SKM-1 (cell line): ENCODE measurements at regions not wholly inside any gene's neighbourhood (a gene's known extent, or its start where the extent isn't known, plus 50 kb on each side); places are given as distances from the start of the nearest gene placed in this dataset.

Experiments used
- DNase-seq: peaks from one replicate; lab custom pipeline; 2025; ENCODE audit not compliant: unreplicated experiment; lab: John Stamatoyannopoulos, UW

DNA sequence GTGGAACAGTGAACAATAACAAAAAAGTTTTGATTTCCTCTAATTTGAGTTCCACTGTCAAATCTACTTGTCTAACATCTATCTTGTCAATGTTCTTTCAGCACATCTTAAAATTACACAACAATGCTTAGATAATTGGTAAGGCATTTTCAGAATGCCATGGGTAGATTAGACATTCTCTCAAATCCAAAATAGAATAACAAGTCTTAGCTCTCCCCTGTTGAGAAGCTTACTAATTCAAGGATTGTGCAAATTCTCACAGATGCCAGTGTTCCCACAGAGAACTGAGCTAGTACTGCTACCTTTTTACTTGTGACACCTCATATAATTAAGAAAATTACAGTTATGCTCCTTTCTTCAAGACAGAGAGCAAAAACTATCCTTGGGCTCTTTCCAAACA lies 2442.0 kb downstream of the PCDH7 start:
- DNase-seq: no peak

GRCh38 chr4:33171873-33172525 lies 2451.8 kb downstream of the PCDH7 start:
- no peak for DNase-seq

DNA sequence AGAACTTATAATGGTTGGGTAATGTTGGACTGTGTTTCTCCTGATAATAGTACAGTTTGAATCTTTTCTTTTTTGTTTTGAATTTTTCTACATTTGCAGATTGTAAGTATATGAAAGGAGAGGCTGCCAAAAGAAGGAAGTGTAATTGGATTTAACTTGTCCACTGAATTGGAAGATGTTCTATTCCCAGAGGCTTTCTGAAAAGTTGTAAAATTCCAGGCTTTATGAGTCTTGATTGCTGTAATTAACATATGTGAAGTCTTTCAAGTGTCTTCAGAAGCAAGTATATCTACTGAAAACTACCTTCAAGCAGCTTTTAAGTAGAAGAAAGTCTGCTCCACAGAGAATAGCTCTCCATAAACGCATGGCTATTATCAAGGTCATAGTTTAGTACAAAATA lies 2456.4 kb downstream of the PCDH7 start:
- no peak for DNase-seq

DNA sequence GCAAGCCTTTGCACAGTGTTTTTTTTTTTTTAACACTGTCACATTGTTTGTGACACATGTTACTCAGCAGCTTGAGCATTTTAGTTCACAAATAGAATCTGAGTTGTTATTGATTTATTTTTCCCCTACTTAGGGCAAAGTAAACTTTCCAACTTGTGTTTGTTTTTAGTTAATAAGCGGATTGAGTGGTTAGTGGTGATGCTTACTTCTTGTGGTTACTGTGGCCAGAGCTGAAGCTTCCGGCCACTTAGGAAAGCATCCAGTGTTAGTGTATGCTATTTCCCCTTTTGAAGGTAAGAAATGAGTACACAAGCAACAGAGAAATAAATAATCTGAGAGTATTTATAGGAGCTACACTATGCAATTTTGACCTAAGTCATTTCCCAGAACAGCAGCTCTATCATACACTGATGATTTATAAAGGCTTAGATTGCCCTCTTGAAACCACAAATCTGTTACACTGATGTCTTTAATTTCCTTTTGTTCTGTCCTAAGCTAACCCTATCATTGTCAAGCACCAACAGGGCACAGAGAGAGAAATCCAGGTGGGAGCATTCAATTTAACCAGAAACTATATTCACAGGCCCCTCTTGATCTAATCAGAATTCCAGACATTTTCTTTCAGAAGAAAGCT lies 2464.6 kb downstream of the PCDH7 start:
- DNase-seq: peak; percentile 30

- DNase-seq: no peak
Observed at GRCh38 chr4:33187035-33187434, 2466.9 kb downstream of the PCDH7 start.

GRCh38 chr4:33188733-33189132 lies 2468.6 kb downstream of the PCDH7 start:
- no peak for DNase-seq

- no peak for DNase-seq
Observed at GRCh38 chr4:33189169-33189568, 2469.0 kb downstream of the PCDH7 start.

- no peak for DNase-seq
Observed at GRCh38 chr4:33193109-33193508, 2472.9 kb downstream of the PCDH7 start.

DNA sequence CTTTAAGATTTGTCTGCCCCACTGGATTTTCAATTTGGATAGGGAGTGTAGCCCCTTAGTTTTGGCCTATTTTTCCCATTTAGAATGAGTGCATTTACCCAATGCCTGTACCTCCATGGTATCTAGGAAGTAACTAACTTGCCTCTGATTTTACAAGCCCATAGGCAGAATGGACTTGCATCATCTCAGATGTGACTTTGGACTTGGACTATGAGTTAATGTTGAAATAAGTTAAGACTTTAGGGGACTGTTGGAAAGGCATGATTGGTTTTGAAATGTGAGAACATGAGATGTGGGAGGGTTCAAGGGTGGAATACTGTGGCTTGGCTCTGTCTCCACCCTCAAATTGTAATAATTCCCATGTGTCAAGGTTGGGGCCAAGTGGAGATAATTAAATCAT lies 2480.2 kb downstream of the PCDH7 start:
- no peak for DNase-seq

GRCh38 chr4:33218238-33218637 lies 2498.1 kb downstream of the PCDH7 start:
- no peak for DNase-seq

DNA sequence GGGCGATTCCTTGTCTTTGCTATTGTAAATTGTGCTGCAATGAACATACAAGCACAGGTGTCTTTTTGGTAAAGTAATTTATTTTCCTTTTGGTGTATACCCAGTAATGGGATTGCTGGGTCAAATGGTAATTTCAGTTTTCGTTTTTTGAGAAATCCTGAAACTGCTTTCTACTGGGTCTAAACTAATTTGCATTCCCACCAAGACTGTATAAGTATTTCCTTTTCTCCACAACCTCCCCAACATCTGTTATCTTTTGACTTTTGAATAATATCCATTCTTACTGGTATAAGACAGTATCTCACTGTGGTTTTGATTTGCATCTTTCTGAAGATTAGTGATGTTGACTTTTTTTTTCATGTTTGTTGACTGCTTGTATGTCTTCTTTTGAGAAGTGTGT lies 2506.0 kb downstream of the PCDH7 start:
- DNase-seq: no peak

DNA sequence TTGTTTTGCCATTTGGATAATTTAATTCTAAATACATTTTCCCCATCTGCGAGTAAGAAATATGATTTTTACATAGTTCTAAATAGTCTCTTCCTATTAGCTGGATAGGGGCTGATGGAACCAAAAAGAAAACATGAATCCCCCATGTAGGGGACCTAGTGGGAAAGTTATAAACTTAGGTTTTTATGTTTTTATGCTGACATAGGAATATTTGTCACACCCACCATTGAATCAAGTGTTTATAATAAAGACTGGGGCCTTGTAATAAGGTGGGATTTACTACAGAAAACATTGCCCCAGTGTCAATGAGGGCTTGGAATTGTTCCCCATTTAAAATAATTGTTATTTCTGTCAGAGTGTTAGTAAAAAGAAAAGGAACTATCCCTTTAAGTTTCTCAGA lies 2506.6 kb downstream of the PCDH7 start:
- DNase-seq: no peak

DNA sequence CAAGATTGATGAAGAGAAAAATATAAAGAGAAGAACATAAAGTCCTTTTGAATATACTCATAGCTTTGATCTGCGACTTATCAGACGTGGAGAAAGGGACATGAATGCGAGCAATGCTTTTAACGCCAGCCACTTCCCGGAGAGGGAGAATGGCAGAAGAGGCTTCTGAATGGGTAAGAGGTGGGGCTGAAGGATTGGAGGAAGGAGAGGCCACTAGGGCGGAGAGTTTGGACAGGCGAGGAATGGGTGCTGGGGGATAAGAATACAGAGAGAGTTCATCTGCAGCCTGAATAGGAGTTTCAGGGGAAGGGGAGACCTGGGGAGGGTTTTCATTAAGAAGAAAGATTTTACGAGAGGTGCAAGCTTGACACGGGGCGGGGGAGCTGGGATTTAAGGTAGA lies 2534.9 kb downstream of the PCDH7 start:
- DNase-seq: no peak

DNA sequence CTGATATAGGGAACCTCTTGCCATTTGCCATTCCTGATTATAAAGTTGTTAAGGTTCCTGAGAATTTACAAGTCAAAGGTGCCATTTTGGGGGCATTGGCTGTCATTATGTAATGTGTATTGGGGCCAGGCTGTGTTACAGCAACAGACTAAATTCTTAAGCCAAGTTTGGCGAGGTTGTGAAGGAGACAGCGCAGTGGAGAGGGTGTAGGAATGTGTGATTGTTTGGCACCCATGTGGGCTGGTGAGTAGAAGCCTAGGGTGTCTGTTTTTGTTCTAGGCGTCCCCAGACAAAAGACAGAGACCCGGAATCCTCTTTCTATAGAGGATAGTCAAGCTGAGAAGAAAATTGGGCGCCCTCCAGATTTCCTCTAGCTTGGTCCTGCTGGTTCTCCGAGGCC lies 2535.3 kb downstream of the PCDH7 start:
- no peak for DNase-seq

GRCh38 chr4:33262824-33263223 lies 2542.7 kb downstream of the PCDH7 start:
- no peak for DNase-seq

GRCh38 chr4:33268776-33269175 lies 2548.6 kb downstream of the PCDH7 start:
- DNase-seq: no peak

DNA sequence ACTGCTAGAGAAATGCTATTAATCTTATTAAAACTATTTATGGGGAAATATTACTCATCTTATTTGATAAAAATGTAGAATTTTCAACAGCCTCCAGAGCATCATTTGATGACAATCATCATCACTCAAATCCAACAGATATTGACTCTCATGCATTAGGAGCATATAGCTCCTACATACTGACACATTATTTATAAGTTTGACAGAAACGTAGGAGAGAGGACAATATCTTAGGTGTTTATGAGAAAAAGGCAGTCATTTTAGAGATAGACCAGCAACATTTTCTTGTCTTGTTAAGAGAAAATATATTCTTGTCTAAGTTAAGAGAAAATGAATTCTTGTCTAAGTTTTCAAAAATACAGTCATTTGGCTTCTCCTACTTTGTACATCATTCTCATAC lies 2550.2 kb downstream of the PCDH7 start:
- no peak for DNase-seq

- no peak for DNase-seq
Observed at GRCh38 chr4:33272722-33273121, 2552.6 kb downstream of the PCDH7 start.

DNA sequence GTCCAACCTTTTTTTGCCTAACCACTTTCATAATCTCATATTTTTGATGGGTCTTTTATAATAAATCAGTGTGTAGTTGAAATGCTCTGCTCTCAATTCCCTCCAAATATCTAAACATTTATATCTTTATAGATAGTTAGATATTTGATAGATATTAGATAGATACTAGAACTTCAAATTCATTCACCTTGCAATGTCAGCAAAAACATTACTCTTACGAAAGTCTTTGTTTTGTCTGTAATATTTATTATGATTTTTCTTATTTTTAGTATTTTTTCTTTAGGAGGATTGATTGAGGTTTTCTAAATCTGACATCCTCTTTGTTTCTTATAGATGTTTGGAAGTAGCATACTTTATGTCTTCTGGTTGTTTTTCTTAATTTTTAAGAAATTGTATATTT lies 2563.6 kb downstream of the PCDH7 start:
- DNase-seq: no peak

DNA sequence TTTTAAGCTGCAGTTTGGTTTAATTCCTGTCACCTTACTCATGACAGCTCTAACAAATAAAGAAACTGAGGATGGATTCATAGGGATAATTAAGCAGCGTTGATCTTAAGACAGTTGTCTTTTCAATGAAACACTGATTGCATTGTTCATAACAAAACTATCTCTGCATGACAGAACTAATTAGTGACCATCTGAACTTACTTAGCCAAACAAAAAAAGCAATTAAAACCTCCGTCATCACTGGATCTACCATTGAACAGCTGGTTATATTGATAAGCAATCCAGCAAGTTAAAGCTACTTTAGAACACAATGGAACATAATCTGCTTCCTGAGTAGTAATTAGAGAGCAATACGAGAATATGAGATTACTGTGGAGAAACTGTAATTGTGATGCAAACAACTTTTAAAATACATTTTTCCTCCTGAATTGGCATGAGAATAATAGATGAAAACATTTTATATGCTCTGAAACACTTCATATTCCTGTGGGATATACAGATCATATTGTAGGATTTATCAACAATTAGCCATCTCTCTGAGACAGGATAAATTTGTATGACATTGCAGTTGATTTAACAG lies 2576.8 kb downstream of the PCDH7 start:
- DNase-seq: no peak

GRCh38 chr4:33302321-33302720 lies 2582.2 kb downstream of the PCDH7 start:
- no peak for DNase-seq

DNA sequence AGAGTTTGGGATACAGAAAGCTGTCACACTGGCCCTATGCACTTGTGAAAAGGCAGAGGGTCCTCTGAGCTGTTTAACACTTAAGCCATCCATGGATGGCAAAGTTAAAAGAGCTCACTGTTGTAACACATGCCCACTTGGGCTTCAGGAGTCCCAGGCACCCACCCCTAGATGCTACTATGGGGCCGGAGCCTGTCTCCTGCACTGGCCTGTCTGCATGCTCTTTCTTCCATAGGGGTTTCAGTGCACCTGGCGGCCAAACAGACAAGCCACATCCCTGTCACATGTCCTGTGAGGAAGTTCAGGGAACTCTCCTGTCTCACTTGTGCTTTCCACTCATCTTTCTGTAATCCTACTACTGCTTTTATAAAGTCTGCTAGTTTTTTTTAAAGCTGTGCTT lies 2586.0 kb downstream of the PCDH7 start:
- DNase-seq: no peak

GRCh38 chr4:33316033-33316432 lies 2595.9 kb downstream of the PCDH7 start:
- DNase-seq: no peak
